HL-60 (cell line): ENCODE measurements at regions not wholly inside any gene's neighbourhood (a gene's known extent, or its start where the extent isn't known, plus 50 kb on each side); places are given as distances from the start of the nearest gene placed in this dataset.

ENCODE experiments used
- SPI1 ChIP-seq: IDR thresholded peaks from 2 replicates; pipeline ENCODE4 v1.6.1; 2012; ENCODE audit warnings: low read depth, mild to moderate bottlenecking, borderline replicate concordance
- TF ChIP-seq, protein P1 (sequence below): IDR thresholded peaks from one replicate; pipeline ENCODE4 v1.5.1; 2011; ENCODE audit warnings: low read length, control low read depth, inconsistent platforms; ENCODE audit not compliant: insufficient read depth

DNA sequence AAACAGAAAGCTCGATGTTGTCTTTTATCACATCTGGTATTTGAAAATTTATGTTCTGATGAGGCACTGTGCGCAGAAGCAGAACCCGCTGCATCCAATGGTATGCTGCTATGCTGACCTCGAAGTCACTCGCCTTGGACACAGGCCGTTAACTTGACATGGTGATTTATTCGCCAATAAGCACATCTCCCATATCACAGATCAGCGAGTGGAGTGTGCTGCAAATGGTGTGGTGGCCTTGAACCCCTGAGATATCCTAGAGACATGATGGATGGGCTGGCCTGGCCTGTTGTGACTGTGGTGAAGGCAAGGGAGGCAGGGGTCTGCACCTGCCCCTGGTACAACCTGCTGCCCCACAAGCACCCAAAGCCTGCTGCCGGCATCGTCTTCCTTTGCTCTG lies 175.4 kb upstream of the FRG1 start:
- no peak for TF ChIP-seq SPI1
- TF ChIP-seq, protein P1, sequence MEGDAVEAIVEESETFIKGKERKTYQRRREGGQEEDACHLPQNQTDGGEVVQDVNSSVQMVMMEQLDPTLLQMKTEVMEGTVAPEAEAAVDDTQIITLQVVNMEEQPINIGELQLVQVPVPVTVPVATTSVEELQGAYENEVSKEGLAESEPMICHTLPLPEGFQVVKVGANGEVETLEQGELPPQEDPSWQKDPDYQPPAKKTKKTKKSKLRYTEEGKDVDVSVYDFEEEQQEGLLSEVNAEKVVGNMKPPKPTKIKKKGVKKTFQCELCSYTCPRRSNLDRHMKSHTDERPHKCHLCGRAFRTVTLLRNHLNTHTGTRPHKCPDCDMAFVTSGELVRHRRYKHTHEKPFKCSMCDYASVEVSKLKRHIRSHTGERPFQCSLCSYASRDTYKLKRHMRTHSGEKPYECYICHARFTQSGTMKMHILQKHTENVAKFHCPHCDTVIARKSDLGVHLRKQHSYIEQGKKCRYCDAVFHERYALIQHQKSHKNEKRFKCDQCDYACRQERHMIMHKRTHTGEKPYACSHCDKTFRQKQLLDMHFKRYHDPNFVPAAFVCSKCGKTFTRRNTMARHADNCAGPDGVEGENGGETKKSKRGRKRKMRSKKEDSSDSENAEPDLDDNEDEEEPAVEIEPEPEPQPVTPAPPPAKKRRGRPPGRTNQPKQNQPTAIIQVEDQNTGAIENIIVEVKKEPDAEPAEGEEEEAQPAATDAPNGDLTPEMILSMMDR, result no peak
